HCT116 (cell line): ENCODE measurements at regions not wholly inside any gene's neighbourhood (a gene's known extent, or its start where the extent isn't known, plus 50 kb on each side); places are given as distances from the start of the nearest gene placed in this dataset.

Source experiments
- ATAC-seq: fragments of 200-7000 bp; cut with Tn5 transposase; 2 replicates; pipeline ENCODE4 v1.9.1; 2020; ENCODE audit warnings: mild to moderate bottlenecking, moderate library complexity
- BruUV-seq: library from RNA; stranded (reverse); fragments of 400-500 nt; replicated peaks from 2 replicates; lab custom pipeline; 2021; lab: Mats Ljungman, UMichigan
- CTCF ChIA-PET: fragments of 300-600 bp; sonication (Branson Sonifier 250); formaldehyde crosslinking; loops from one replicate; lab custom pipeline; 2021; ENCODE audit warnings: antibody characterized with exemption; lab: Charles Lee
- POLR2A ChIA-PET: fragments of 300-600, 350-600 bp; sonication (Branson Sonifier 250); formaldehyde crosslinking; loops from one replicate; lab custom pipeline; 2021; ENCODE audit warnings: antibody characterized with exemption; lab: Charles Lee
- RAD21 ChIA-PET, 2 experiments: fragments of 300-600 bp; sonication (Branson Sonifier 250); formaldehyde crosslinking; loops; one replicate each; lab custom pipeline; 2023; ENCODE audit warnings: low total read pairs in 2 of 2; ENCODE audit not compliant: uncharacterized antibody in 2 of 2, unreplicated experiment in 2 of 2, low non-redundant PET in 1 of 2; lab: Charles Lee
- DNase-seq: peaks from one replicate; pipeline ENCODE4 v3.0.0-alpha.2; 2010; ENCODE audit warnings: low read depth, low spot score
- H2AFZ ChIP-seq: fragments of 200-600 bp; shearing (Covaris generic), sonication (generic); 2 replicates; pipeline ENCODE4 v1.6.1; 2017; ENCODE audit warnings: low read depth, mixed run types, mixed read lengths, antibody characterized with exemption, low read length; ENCODE audit not compliant: poor library complexity, severe bottlenecking
- H3K27ac ChIP-seq: 2 replicates; pipeline ENCODE4 v1.5.1; 2012; ENCODE audit warnings: low read depth, low read length
- H3K27me3 ChIP-seq: fragments of 200-600 bp; sonication (generic); 2 replicates; pipeline ENCODE4 v1.6.1; 2016; ENCODE audit warnings: mixed run types, low read length, mixed read lengths; ENCODE audit not compliant: insufficient read depth
- H3K36me3 ChIP-seq, 2 experiments: fragments of 200-500 bp in 1 of 2; fragments of 200-600 bp in 1 of 2; sonication (Bioruptor generic) in 1 of 2; sonication (generic) in 1 of 2; 2 replicates each; pipeline versions ENCODE4 v1.5.1 to v1.6.1; 2014 to 2016; ENCODE audit warnings: low read length in 2 of 2, inconsistent platforms in 1 of 2, mixed read lengths in 1 of 2, mixed run types in 1 of 2; ENCODE audit not compliant: insufficient read depth in 2 of 2, control insufficient read depth in 1 of 2
- H3K4me1 ChIP-seq, 2 experiments: fragments of 200-600 bp in 1 of 2; sonication (generic) in 1 of 2; 2 replicates each; pipeline versions ENCODE4 v1.5.1 to v1.6.1; 2012 to 2017; ENCODE audit warnings: low read length in 2 of 2, inconsistent platforms in 1 of 2, mild to moderate bottlenecking in 1 of 2, mixed read lengths in 1 of 2, mixed run types in 1 of 2, moderate library complexity in 1 of 2; ENCODE audit not compliant: insufficient read depth in 2 of 2, control insufficient read depth in 1 of 2
- H3K4me2 ChIP-seq: fragments of 200-600 bp; sonication (generic); 2 replicates; pipeline ENCODE4 v1.6.1; 2017; ENCODE audit warnings: mixed run types, low read length, mixed read lengths
- H3K4me3 ChIP-seq, 2 experiments: fragments of 200-600 bp in 1 of 2; sonication (generic) in 1 of 2; replicated peaks in 1 of 2; 2 replicates each; pipeline ENCODE4 v1.5.1; 2011 to 2016; ENCODE audit warnings: low read length in 2 of 2, control low read depth in 1 of 2, low read depth in 1 of 2, mild to moderate bottlenecking in 1 of 2, mixed read lengths in 1 of 2, mixed run types in 1 of 2
- H3K79me2 ChIP-seq: fragments of 200-600 bp; sonication (generic); 2 replicates; pipeline ENCODE4 v1.6.1; 2017; ENCODE audit warnings: mild to moderate bottlenecking, mixed run types, low read length, moderate library complexity, mixed read lengths; ENCODE audit not compliant: insufficient read depth
- H3K9ac ChIP-seq: fragments of 200-600 bp; sonication (generic); 2 replicates; pipeline ENCODE4 v1.6.1; 2016; ENCODE audit warnings: low read length, mixed read lengths
- H3K9me2 ChIP-seq: fragments of 200-600 bp; sonication (generic), shearing (Covaris generic); 2 replicates; pipeline ENCODE4 v1.6.1; 2017; ENCODE audit warnings: mixed run types, mild to moderate bottlenecking, moderate library complexity; ENCODE audit not compliant: insufficient read depth
- H3K9me3 ChIP-seq, 2 experiments: fragments of 200-500 bp in 1 of 2; fragments of 200-600 bp in 1 of 2; sonication (Bioruptor generic) in 1 of 2; sonication (generic) in 1 of 2; 2 replicates each; pipeline ENCODE4 v1.6.1; 2014 to 2017; ENCODE audit warnings: low read length in 2 of 2, mixed read lengths in 2 of 2, inconsistent platforms in 1 of 2, low read depth in 1 of 2, mild to moderate bottlenecking in 1 of 2, mixed run types in 1 of 2, moderate library complexity in 1 of 2; ENCODE audit not compliant: control insufficient read depth in 1 of 2, insufficient read depth in 1 of 2
- H4K20me1 ChIP-seq: fragments of 200-600 bp; sonication (generic), shearing (Covaris generic); 2 replicates; pipeline ENCODE4 v1.6.1; 2017; ENCODE audit warnings: mixed run types, mild to moderate bottlenecking, moderate library complexity; ENCODE audit not compliant: insufficient read depth
- CEBPB ChIP-seq: IDR thresholded peaks from 2 replicates; pipeline ENCODE4 v1.6.1; 2012; ENCODE audit warnings: low read depth
- EGR1 ChIP-seq: IDR thresholded peaks from 2 replicates; pipeline ENCODE4 v1.6.1; 2012; ENCODE audit warnings: low read depth
- ELF1 ChIP-seq: IDR thresholded peaks from 2 replicates; pipeline ENCODE4 v1.6.1; 2012; ENCODE audit warnings: low read depth, borderline replicate concordance
- EZH2 ChIP-seq: fragments of 200-600 bp; sonication (generic); IDR thresholded peaks from 2 replicates; pipeline ENCODE4 v1.6.1; 2017; ENCODE audit warnings: antibody characterized with exemption, mixed run types
- FOSL1 ChIP-seq: IDR thresholded peaks from 2 replicates; pipeline ENCODE4 v1.6.1; 2012; ENCODE audit warnings: low read depth
- JUND ChIP-seq: IDR thresholded peaks from 2 replicates; pipeline ENCODE4 v1.6.1; 2012
- POLR2A ChIP-seq: IDR thresholded peaks from 2 replicates; pipeline ENCODE4 v1.7.0; 2011; ENCODE audit warnings: borderline replicate concordance; ENCODE audit not compliant: insufficient read depth, insufficient read length; ENCODE audit errors: extremely low read depth
- POLR2AphosphoS5 ChIP-seq: IDR thresholded peaks from 2 replicates; pipeline ENCODE4 v1.6.1; 2011; ENCODE audit warnings: mild to moderate bottlenecking, low read depth, low read length, moderate library complexity
- SIN3A ChIP-seq: IDR thresholded peaks from 2 replicates; pipeline ENCODE4 v1.6.1; 2012; ENCODE audit warnings: low read depth
- ZFX ChIP-seq: fragments of 450-650 bp; IDR thresholded peaks from 2 replicates; pipeline ENCODE4 v1.6.1; 2017
- intact Hi-C: fragments of 100-400 bp; cut with micrococcal nuclease; formaldehyde crosslinking; loops from 2 replicates; pipeline ENCODE4 v1.10.0; 2022
- TF ChIP-seq, protein P1 (sequence below): IDR thresholded peaks from 2 replicates; pipeline ENCODE4 v1.6.1; 2012
- TF ChIP-seq, protein P2 (sequence below): IDR thresholded peaks from 2 replicates; pipeline ENCODE4 v1.6.1; 2012; ENCODE audit warnings: low read depth
- TF ChIP-seq, protein P3 (sequence below), 3 experiments: fragments of 200-600 bp in 1 of 3; sonication (generic) in 1 of 3; IDR thresholded peaks in 2 of 3; conservative IDR thresholded peaks in 1 of 3; 2 replicates each; pipeline ENCODE4 v1.5.1; 2012 to 2017; ENCODE audit warnings: low read depth in 2 of 3, low read length in 2 of 3, antibody characterized with exemption in 1 of 3, borderline replicate concordance in 1 of 3, control low read depth in 1 of 3, mild to moderate bottlenecking in 1 of 3, mixed read lengths in 1 of 3, mixed run types in 1 of 3, moderate library complexity in 1 of 3; ENCODE audit not compliant: insufficient read depth in 1 of 3
- TF ChIP-seq, protein P4 (sequence below): IDR thresholded peaks from 2 replicates; pipeline ENCODE4 v1.6.1; 2011; ENCODE audit warnings: mild to moderate bottlenecking, low read length, moderate library complexity; ENCODE audit not compliant: insufficient replicate concordance; ENCODE audit errors: extremely low read depth

DNA sequence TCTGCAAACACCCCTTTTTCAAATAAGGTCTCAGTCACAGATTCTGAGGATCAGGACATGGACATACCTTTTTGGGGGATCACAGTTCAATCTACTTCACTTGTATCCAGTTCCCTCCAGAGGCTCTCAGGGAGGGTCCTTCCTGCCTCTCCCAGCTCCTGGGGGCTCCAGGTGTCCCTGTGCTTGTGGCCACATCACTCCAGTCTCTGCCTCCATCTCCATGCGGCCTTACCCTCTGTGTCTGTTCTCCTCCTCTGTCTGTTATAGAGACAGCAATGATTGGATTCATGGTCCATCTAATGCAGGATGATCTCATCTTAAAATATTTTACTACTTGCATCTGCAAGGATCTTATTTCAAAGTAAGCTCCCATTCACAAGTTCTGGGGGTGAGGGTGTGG lies 269.6 kb downstream of the ASMT start:
- no peaks in the 10 kb centered on the region for H3K27me3 ChIP-seq
- POLR2A ChIA-PET = no interaction called here
- H3K9me3 ChIP-seq = peaks cover 0 to 3% of the 10 kb centered on the region in 2 experiments; a peak in 1 of 4 replicates
- H2AFZ ChIP-seq = no peak overlapping the region
- RAD21 ChIA-PET = no interaction called here
- no peak for TF ChIP-seq EGR1
- TF ChIP-seq CEBPB = no peak
- TF ChIP-seq SIN3A = no peak
- TF ChIP-seq POLR2A = no peak
- TF ChIP-seq EZH2 = no peak
- TF ChIP-seq, protein P1, sequence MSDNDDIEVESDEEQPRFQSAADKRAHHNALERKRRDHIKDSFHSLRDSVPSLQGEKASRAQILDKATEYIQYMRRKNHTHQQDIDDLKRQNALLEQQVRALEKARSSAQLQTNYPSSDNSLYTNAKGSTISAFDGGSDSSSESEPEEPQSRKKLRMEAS = no peak
- TF ChIP-seq, all 23 proteins: peak for 0
- Histone ChIP-seq H3K4me1 (peaks cover 15 to 26% of the 10 kb centered on the region in 2 experiments), H3K9ac (no peak overlapping the region), H3K4me3 (no peak overlapping the region), H4K20me1 (no peaks in the 10 kb centered on the region), H3K27ac (no peak overlapping the region), H3K9me2 (no peaks in the 10 kb centered on the region), H3K36me3 (no peaks in the 10 kb centered on the region), H3K79me2 (no peaks in the 10 kb centered on the region), H3K4me2 (no peak overlapping the region)
- intact Hi-C loops = no loop called here
- CTCF ChIA-PET = no interaction called here
- DNase-seq (no peak), ATAC-seq (no peak)
- BruUV-seq = no TSS peak

DNA sequence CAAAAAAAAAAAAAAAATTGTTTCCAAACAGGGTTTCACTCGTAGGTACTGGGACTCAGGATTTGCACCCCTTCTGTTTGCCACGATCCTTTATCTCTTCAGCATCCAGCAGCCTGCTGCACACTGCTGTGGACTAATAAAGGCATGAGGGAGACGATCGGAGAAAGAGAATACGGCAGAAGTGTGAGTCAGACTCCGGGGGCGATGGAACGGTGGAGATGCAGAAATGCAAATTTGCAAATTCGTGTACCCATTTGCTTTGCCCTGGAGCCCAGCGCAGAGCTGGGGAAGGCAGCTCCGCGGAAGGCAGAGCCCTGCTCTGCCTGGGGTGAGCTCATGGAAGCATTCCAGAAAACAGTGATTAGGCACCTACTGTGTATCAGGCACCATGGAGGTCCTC lies 270.3 kb downstream of the ASMT start:
- no peaks in the 10 kb centered on the region for H4K20me1 ChIP-seq
- H3K79me2 ChIP-seq = no peaks in the 10 kb centered on the region
- CTCF ChIA-PET = no interaction called here
- H2AFZ ChIP-seq = no peak overlapping the region
- peaks cover 15 to 27% of the 10 kb centered on the region in 2 experiments for H3K4me1 ChIP-seq
- H3K27ac ChIP-seq = no peak overlapping the region
- H3K9me3 ChIP-seq = peaks cover 0 to 3% of the 10 kb centered on the region in 2 experiments; a peak in 1 of 4 replicates
- no TSS peak for BruUV-seq
- RAD21 ChIA-PET = no interaction called here
- H3K9me2 ChIP-seq = no peaks in the 10 kb centered on the region
- no peaks in the 10 kb centered on the region for H3K36me3 ChIP-seq
- no peak overlapping the region for H3K4me2 ChIP-seq
- POLR2A ChIA-PET = no interaction called here
- H3K9ac ChIP-seq = no peak overlapping the region
- no peak overlapping the region for H3K4me3 ChIP-seq
- ATAC-seq = no peak
- no peak for DNase-seq
- intact Hi-C loops = no loop called here
- no peaks in the 10 kb centered on the region for H3K27me3 ChIP-seq
- TF ChIP-seq EZH2 (no peak), EGR1 (no peak), JUND (no peak), ELF1 (no peak), POLR2AphosphoS5 (no peak), ZFX (no peak), FOSL1 (no peak)
- TF ChIP-seq, protein P2, sequence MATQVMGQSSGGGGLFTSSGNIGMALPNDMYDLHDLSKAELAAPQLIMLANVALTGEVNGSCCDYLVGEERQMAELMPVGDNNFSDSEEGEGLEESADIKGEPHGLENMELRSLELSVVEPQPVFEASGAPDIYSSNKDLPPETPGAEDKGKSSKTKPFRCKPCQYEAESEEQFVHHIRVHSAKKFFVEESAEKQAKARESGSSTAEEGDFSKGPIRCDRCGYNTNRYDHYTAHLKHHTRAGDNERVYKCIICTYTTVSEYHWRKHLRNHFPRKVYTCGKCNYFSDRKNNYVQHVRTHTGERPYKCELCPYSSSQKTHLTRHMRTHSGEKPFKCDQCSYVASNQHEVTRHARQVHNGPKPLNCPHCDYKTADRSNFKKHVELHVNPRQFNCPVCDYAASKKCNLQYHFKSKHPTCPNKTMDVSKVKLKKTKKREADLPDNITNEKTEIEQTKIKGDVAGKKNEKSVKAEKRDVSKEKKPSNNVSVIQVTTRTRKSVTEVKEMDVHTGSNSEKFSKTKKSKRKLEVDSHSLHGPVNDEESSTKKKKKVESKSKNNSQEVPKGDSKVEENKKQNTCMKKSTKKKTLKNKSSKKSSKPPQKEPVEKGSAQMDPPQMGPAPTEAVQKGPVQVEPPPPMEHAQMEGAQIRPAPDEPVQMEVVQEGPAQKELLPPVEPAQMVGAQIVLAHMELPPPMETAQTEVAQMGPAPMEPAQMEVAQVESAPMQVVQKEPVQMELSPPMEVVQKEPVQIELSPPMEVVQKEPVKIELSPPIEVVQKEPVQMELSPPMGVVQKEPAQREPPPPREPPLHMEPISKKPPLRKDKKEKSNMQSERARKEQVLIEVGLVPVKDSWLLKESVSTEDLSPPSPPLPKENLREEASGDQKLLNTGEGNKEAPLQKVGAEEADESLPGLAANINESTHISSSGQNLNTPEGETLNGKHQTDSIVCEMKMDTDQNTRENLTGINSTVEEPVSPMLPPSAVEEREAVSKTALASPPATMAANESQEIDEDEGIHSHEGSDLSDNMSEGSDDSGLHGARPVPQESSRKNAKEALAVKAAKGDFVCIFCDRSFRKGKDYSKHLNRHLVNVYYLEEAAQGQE = no peak
- TF ChIP-seq, protein P3, sequence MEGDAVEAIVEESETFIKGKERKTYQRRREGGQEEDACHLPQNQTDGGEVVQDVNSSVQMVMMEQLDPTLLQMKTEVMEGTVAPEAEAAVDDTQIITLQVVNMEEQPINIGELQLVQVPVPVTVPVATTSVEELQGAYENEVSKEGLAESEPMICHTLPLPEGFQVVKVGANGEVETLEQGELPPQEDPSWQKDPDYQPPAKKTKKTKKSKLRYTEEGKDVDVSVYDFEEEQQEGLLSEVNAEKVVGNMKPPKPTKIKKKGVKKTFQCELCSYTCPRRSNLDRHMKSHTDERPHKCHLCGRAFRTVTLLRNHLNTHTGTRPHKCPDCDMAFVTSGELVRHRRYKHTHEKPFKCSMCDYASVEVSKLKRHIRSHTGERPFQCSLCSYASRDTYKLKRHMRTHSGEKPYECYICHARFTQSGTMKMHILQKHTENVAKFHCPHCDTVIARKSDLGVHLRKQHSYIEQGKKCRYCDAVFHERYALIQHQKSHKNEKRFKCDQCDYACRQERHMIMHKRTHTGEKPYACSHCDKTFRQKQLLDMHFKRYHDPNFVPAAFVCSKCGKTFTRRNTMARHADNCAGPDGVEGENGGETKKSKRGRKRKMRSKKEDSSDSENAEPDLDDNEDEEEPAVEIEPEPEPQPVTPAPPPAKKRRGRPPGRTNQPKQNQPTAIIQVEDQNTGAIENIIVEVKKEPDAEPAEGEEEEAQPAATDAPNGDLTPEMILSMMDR (IDR thresholded peaks at IDR 0.05 in 2 of 3, conservative IDR thresholded peaks at IDR 0.05 in 1 of 3; ENCODE audit: borderline replicate concordance in 1 of 3, insufficient read depth in 1 of 3, low read depth in 2 of 3, low read length in 2 of 3) = no peak
- TF ChIP-seq, protein P4, sequence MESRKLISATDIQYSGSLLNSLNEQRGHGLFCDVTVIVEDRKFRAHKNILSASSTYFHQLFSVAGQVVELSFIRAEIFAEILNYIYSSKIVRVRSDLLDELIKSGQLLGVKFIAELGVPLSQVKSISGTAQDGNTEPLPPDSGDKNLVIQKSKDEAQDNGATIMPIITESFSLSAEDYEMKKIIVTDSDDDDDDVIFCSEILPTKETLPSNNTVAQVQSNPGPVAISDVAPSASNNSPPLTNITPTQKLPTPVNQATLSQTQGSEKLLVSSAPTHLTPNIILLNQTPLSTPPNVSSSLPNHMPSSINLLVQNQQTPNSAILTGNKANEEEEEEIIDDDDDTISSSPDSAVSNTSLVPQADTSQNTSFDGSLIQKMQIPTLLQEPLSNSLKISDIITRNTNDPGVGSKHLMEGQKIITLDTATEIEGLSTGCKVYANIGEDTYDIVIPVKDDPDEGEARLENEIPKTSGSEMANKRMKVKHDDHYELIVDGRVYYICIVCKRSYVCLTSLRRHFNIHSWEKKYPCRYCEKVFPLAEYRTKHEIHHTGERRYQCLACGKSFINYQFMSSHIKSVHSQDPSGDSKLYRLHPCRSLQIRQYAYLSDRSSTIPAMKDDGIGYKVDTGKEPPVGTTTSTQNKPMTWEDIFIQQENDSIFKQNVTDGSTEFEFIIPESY = no peak
